GM19351 (cell line): ENCODE measurements at regions not wholly inside any gene's neighbourhood (a gene's known extent, or its start where the extent isn't known, plus 50 kb on each side); places are given as distances from the start of the nearest gene placed in this dataset.

ENCODE experiments used
- ATAC-seq: cut with Tn5 transposase; IDR thresholded peaks from one replicate; pipeline ENCODE4 v1.9.1; 2021; ENCODE audit warnings: mild to moderate bottlenecking, moderate library complexity; ENCODE audit not compliant: unreplicated experiment

DNA sequence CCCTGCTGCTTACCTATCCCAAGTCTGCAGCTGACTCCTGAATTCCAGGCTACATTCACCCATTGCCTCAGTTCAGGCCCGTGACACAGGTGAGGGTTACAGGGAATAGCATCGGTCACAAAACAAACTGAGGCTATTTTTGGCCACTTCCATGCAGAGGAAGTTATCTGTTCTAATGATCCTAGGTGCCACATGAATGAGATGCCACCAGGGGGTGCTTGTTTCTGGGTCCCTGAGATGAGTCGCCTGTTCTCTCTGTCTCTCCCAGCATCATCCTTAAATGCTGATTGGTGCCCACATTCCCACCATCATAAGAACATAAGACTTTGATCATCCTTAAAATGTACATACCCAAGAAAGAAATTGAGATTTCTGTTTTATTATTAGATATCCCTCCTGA lies 119.0 kb upstream of the CELF4 start:
- ATAC-seq, result no peak

DNA sequence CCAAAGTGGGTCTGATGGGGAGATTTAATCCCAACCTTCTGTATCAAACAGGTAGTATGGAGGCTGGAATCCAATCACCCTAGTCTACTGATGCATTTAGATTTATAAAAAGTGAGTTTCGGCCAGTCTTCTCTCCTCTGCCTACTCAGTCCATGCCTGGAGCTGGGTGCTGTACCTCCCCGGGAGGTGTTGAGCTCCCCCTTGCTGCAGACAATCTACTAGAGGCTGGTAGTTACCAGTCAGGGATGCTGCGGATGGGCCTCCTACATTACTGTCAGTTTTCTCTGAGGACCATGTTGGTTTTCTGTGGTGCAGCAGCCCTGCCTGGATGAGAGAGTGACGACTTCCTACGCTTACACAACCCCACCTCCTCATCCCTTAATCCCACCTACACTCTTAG lies 118.6 kb upstream of the CELF4 start:
- no peak for ATAC-seq

- ATAC-seq, result no peak
These were observed 115.3 kb upstream of the CELF4 start for GRCh38 chr18:37680911-37681310.

- ATAC-seq, result no peak
These were observed 110.7 kb upstream of the CELF4 start for GRCh38 chr18:37676276-37676675.

DNA sequence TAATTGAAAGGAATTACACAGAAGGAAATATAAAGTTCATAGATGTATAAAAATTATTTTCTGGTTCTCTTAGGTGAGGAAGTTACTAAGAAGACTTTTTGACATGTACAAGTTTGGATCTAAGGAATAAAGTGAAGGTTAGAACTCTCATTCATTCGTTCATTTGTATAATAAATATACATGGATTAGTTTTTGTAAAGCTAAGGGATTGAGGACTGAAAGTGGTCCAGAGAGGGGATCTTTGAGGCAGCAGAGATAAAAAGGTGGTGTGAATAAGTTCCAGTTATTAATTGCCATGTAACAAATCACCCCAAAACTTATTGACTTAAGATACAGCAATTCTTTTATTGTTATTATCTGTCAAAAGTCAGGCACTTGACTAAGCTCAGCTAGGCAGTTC lies 110.1 kb upstream of the CELF4 start:
- ATAC-seq, result no peak

DNA sequence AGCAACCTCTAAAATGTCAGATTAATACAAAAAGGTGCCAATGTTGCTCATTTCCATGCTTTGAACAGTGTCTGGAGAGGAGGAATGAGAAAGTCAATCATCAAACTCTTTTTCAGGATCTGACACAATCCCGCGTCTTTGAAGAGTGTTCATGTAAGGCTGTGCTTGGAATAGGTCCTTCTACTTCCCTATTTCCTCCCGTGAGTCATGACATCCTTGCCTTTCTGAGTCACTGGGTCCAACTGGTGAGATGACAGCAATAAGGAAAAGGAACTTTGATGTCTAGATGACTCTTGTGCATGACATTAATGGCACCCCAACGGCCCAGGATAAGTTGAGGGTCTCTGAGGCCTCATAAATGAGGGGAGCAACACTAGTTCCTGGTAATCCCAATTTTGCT lies 109.0 kb upstream of the CELF4 start:
- ATAC-seq, result no peak

GRCh38 chr18:37673671-37674070 lies 108.1 kb upstream of the CELF4 start:
- ATAC-seq, result no peak

DNA sequence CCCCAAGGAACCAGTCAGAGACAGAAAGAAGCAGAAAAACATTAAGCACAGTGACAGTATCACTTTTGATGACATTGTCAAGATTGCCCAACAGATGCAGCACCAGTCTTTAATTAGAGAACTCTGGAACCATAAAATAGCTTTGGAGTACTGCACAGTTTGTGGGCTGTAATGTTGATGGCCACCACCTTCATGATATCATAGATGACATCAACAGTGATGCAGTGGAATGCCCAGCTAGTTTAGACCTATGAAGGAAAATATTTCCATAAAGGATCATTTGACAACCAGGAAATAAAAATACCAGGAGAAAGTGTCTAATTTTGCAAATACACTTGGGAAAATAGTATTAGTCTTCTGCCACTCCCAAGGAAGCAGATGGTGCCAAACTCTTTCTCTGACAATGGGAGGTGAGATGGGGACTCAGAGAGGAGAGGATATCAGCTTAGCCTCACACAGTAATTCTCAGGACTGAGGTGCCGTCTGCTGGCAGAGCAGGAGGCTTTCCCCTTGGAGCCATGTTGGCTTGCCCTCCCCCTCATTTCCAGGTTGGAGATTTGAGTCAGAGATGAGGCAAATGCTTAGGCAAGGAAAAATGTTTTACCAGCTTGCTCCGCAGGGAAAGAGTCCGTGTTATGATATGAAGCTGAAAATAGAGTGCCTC lies 107.5 kb upstream of the CELF4 start:
- no peak for ATAC-seq

DNA sequence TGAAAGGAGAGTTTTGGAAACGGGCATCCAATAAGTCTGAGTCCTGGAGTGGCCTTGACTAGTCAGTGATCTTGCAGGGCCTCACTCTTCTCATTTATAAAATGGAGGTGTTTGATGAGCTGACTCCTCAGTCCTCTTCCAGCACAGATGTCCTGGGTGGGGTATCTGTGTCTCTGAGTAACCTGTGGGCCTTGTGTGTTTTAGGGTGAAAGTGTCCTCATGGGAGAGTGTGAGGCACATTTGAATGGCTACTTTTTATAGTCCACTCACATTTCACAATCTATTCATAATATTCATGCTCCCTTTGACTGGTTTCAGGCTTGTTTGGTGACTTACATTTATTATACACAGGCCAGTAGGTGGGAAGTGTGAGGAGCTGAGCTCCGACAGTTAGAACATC lies 106.4 kb upstream of the CELF4 start:
- ATAC-seq, result no peak

DNA sequence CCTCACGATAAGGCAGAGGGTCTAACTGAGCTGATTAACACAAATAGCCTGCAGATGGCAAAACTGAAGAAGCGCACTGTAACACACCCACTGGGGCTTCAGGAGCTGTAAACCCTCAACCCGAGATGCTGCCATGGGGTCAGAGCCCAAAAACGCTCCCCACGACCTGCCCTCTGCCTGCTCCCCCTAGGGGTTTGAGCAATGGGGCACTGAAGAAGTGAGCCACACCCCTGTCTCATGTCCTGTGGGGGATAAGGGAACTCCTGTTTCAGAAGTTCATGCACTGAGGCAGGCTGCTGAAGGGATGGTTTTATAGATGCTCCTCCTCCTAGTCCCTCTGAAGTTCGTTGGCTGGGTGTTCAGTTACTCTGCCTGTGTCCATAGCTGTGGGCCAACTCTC lies 105.9 kb upstream of the CELF4 start:
- ATAC-seq, result no peak

DNA sequence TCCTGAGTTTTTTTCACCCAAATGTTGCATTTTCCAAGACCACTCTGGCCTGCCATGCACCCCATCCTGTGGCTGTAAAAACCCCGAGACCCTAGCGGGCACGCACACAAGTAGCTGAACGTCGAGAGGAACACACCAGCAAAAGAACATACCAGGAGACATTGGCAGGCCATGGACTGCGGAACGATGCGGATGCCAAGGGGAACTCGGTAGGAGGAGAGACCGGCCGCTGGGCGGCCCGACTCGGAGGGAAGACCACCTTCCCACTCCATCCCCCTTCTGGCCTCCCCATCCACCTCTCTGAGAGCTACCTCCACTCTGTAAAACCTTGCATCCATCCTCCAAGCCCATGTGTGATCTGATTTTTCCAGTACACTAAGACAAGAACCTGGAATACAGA lies 105.5 kb upstream of the CELF4 start:
- ATAC-seq, result no peak

DNA sequence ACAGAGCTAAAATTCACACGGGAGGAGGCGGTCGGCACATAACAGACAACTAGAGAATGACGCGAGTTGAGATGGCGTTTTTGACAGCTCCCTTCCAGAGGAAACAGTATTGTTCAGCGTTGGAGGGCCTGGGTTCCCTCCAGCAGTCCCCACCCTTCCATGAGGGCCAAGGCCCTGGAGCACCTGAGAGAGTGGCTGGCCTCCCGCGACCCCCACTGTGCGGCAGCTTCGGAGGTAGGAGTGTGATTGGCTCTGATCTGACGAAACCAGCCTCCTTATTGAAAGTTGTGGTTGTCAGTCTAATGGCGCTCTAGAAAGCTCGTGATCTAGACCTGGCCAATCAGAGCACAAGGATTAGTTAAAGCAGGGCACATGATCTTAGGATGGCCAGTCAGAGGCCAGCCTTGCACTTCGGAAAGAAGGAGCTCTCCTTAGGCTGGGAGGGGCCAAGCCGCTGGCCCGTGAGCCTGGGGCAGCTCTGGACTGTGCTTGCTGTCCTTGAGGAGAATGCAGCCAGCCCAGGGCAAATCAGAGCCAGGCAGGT lies 104.5 kb upstream of the CELF4 start:
- ATAC-seq, result no peak

DNA sequence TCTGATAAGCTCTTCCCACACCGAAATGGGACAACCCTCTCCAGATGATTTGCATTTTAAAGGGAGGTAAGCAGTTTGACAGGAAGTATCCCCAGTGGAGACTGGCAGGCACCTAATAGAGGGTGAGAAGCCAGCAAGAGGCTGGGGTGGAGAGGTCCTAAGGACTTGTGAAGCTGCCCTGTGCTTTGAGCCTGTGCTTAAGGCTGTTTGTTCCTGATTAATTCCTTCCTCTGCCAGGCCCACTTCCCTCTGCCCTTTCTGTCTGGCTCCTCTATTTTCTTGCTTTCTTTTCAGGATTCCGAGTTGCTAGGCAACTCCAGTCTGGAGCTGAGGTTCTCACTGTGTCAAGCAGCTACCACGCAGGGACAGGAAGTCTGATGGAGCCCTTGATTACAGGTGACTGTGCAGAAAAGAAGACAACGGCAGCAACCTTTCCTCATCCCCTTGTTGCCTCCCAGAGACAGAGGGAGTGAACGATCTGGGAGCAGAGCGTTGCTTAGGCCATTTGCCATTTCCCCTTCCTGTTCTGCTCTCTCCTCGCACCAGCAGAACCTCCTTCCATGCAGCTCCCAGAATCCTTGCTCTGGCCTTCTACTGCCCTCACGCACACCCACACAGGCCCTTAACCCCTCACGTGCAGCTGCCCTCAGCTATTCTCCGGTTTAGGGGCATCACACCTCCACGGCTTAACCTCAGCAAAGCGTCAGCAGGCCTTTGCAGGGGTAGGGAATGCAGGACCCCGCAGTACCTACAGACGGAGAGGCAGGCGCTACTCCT lies 103.6 kb upstream of the CELF4 start:
- no peak for ATAC-seq

GRCh38 chr18:37667836-37668235 lies 102.2 kb upstream of the CELF4 start:
- ATAC-seq, result no peak

GRCh38 chr18:37666991-37667390 lies 101.4 kb upstream of the CELF4 start:
- ATAC-seq, result no peak

DNA sequence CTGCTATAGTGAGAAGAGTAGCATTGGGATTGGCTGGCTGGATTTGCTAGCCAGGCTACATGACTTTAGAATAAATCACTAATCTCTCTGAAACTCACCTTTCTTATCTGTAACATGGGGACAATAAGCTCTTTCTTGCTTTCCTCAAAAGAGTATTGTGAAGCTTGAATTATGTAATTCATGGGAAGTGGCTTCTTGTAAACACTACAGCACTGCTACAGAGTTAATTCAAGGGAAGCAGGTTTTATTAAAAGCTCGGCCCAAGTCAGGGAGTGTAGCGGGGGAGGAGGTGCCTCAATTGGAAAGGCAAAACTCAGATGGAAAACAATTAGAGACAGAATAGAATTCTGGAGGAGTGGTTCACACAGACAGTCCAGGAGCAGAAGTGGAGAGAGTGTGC lies 100.9 kb upstream of the CELF4 start:
- no peak for ATAC-seq

DNA sequence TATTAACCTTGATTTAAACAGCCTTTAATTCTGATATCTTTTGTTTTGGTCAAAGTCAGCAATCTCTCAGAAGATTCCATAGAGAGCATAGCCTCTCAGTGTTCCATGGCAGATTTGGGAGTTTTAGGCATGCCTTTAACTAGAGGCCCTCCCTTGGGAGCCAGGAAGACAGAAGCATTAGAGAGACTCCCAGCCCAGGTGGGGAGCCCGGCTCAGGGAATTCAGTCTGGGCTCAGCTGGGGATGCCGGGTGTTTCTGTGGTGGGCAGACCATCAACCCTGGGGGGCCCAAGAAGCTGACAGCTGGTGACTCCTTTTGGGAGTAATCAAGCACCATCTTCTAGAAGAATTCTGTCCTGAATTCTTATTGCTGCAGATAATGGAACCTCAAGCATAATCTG lies 99.7 kb upstream of the CELF4 start:
- no peak for ATAC-seq

DNA sequence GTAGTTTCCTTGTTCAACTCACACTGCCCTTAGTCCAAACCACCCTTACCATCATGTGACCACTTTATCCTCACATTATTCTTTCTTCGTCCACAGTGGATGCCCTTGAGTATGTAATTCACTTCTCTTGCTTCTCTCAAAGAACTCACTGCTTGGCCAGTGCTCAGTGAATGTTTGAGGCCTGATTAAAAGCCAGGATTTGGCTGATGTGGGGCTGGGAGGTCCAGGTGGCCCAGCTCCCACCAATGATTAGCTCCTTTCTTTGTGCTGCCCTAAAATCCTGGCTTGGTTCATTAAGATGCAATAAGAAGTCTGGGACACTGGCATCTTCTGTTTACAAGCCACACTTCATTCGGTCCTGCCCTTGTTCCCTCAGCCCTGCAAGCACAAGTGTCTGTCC lies 97.8 kb upstream of the CELF4 start:
- no peak for ATAC-seq

- ATAC-seq, result no peak
These were observed 97.1 kb upstream of the CELF4 start for GRCh38 chr18:37662546-37663339.

- ATAC-seq, result no peak
These were observed 96.5 kb upstream of the CELF4 start for GRCh38 chr18:37662099-37662498.

GRCh38 chr18:37661478-37661877 lies 95.9 kb upstream of the CELF4 start:
- ATAC-seq, result no peak

GRCh38 chr18:37661061-37661460 lies 95.5 kb upstream of the CELF4 start:
- no peak for ATAC-seq
